ENCODE measurements at regions not wholly inside any gene's neighbourhood (a gene's known extent, or its start where the extent isn't known, plus 50 kb on each side); places are given as distances from the start of the nearest gene placed in this dataset.

DNA sequence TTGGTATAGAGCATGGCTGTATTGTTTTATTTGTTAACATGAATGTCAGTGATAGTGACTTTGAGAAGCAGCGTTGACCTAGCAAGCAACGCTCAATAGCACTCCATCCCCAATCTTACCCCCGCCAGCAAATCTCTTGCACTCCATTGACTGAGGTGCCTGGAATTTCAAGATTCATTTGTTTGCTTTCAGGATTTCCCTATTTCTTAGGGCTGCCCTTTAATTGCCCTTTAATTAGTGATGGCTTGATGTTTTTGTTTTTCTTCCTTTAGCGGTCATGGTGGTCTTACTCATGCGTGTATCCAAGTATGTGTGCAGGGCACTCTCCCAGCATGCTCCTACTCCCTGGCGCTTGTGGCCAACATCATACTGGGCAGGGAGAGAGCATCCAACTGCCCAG lies 216.8 kb upstream of the TBL1XR1 start:
- DNase-seq (ENCODE audit: low read depth) = no peak
- no peak overlapping the region for H3K4me3 ChIP-seq (ENCODE audit: control insufficient read depth, low read depth, low read length)
- TF ChIP-seq CTCF (conservative IDR thresholded peaks at IDR 0.05; ENCODE audit: control insufficient read depth, insufficient read depth, low read depth, low read length) = no peak

DNA sequence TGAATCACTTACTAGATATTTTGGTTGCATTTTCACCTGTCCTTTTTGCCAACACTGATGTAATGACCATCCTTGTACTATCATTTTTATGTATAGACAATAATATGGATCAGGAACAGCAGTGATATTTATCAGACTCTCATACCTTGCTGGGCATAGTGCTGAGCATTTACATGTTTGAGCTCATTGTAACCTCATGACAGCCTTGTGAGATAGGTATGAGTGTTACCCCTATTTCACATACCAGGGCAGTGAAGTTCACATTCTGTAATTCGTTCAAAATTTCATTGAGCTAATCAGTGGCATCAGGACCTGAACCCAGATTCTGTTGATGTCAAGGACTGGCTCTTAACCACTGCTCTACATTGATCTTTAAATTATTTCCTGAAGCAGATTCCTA lies 221.5 kb upstream of the TBL1XR1 start:
- DNase-seq (ENCODE audit: low read depth) = no peak
- no peak overlapping the region for H3K4me3 ChIP-seq (ENCODE audit: control insufficient read depth, low read depth, low read length)
- TF ChIP-seq CTCF (conservative IDR thresholded peaks at IDR 0.05; ENCODE audit: control insufficient read depth, insufficient read depth, low read depth, low read length) = no peak

DNA sequence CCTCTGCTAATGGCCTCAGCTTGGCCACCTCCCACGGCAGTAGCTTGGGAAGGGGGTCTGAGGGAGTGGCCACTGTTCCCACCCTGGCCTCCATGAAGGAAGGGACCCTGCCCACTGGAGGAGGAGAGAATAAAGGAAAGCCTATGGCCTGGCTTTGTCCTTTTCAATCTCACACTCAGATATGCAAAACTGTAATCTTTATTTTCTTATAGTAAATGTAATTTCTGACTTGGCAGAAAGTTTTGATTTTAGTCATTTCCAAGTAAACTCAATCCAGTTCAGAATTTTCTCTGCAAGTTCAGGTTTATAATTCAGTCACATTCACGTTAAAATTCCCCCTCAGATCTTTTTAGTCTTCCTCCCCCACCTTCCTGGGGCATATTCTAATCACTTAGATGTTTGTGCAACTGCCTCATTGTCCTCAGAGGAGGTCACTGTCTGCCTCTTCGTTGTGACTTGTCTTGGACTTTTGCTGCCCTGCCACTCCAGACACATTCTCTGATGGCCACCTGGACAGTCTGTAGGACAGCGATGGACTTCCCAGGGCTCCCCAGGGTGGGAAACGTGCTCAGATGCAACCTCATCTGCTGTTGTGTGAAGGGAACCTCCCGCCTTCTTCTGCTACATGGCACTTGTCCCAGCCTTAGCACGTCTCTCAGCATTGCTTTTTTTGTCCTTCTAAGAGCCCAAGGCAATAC lies 222.8 kb upstream of the TBL1XR1 start:
- TF ChIP-seq CTCF (conservative IDR thresholded peaks at IDR 0.05; ENCODE audit: control insufficient read depth, insufficient read depth, low read depth, low read length) = no peak
- no peak overlapping the region for H3K4me3 ChIP-seq (ENCODE audit: control insufficient read depth, low read depth, low read length)
- no peak for DNase-seq (ENCODE audit: low read depth)

GRCh38 chr3:177420651-177421480 lies 223.6 kb upstream of the TBL1XR1 start:
- no peak overlapping the region for H3K4me3 ChIP-seq (ENCODE audit: control insufficient read depth, low read depth, low read length)
- TF ChIP-seq CTCF (conservative IDR thresholded peaks at IDR 0.05; ENCODE audit: control insufficient read depth, insufficient read depth, low read depth, low read length) = no peak
- DNase-seq (ENCODE audit: low read depth) = peak; percentile 78

DNA sequence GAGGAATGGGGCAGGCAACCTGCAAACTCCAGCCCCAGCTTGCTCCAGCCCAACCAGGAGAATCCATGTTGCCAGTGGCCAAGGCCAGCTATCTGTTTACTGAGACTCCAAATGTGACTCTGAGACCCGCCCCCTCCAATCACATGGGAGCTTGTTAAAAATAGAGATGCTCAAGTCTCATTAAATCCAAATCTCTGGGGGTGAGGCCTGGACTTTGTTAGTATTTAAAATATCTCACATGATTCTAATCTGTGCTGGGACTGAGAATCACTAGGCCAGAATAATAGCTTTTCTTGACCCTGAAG lies 224.2 kb upstream of the TBL1XR1 start:
- H3K4me3 ChIP-seq (ENCODE audit: control insufficient read depth, low read depth, low read length) = no peak overlapping the region
- no peak for TF ChIP-seq CTCF (conservative IDR thresholded peaks at IDR 0.05; ENCODE audit: control insufficient read depth, insufficient read depth, low read depth, low read length)
- no peak for DNase-seq (ENCODE audit: low read depth)

DNA sequence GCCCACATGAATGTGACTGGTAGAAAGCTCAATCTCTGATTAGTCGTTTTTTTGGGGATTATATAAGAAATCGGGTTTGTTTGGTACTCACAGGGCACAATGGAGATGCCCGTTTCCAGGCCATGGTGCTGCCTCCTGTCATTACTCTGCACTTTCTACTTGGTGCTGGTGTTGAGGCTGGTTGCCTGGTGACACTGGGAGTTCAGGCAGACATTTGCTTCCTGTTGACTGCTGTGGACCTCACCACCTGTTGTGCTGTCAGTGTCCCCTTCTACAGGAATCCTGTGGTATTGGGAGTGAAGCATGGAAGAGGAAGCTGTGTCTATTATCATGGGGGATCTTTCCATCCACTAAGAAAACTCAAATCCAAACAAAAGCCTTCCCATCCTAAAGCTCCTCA lies 227.2 kb upstream of the TBL1XR1 start:
- H3K4me3 ChIP-seq (ENCODE audit: control insufficient read depth, low read depth, low read length) = no peak overlapping the region
- TF ChIP-seq CTCF (conservative IDR thresholded peaks at IDR 0.05; ENCODE audit: control insufficient read depth, insufficient read depth, low read depth, low read length) = no peak
- no peak for DNase-seq (ENCODE audit: low read depth)
